HG02610 (cell line): ENCODE measurements at regions not wholly inside any gene's neighbourhood (a gene's known extent, or its start where the extent isn't known, plus 50 kb on each side); places are given as distances from the start of the nearest gene placed in this dataset.

Experiments used
- ATAC-seq: cut with Tn5 transposase; IDR thresholded peaks from one replicate; pipeline ENCODE4 v1.9.1; 2021; ENCODE audit warnings: mild to moderate bottlenecking, moderate library complexity; ENCODE audit not compliant: unreplicated experiment

DNA sequence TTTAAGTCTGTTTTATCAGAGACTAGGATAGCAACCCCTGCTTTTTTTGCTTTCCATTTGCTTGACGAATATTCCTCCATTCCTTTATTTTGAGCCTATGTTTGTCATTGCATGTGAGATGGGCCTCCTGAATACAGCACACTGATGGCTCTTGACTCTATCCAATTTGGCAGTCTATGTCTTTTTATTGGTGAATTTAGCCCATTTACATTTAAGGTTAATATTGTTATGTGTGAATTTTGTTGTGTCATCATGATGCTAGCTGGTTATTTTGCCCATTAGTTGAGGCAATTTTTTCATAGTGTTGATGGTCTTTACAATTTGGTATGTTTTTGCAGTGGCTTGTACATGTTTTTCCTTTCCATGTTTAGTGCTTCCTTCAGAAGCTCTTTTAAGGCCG is 50.7 kb upstream of the PDE4B start:
- ATAC-seq: no peak
